ENCODE measurements at regions not wholly inside any gene's neighbourhood (a gene's known extent, or its start where the extent isn't known, plus 50 kb on each side); places are given as distances from the start of the nearest gene placed in this dataset.

- TF ChIP-seq, protein P1, sequence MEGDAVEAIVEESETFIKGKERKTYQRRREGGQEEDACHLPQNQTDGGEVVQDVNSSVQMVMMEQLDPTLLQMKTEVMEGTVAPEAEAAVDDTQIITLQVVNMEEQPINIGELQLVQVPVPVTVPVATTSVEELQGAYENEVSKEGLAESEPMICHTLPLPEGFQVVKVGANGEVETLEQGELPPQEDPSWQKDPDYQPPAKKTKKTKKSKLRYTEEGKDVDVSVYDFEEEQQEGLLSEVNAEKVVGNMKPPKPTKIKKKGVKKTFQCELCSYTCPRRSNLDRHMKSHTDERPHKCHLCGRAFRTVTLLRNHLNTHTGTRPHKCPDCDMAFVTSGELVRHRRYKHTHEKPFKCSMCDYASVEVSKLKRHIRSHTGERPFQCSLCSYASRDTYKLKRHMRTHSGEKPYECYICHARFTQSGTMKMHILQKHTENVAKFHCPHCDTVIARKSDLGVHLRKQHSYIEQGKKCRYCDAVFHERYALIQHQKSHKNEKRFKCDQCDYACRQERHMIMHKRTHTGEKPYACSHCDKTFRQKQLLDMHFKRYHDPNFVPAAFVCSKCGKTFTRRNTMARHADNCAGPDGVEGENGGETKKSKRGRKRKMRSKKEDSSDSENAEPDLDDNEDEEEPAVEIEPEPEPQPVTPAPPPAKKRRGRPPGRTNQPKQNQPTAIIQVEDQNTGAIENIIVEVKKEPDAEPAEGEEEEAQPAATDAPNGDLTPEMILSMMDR (IDR thresholded peaks at IDR 0.05; ENCODE audit: borderline replicate concordance, extremely low read depth, low read length, poor library complexity, severe bottlenecking) = no peak
- TF ChIP-seq EZH2 (IDR thresholded peaks at IDR 0.05; ENCODE audit: borderline replicate concordance, low read depth, low read length, severe bottlenecking) = no peak
Measured at GRCh38 chr2:13030606-13031005, 313.9 kb downstream of the TRIB2 start.
